Peyer's patch (tissue), 4 donors: ENCODE measurements at regions not wholly inside any gene's neighbourhood (a gene's known extent, or its start where the extent isn't known, plus 50 kb on each side); places are given as distances from the start of the nearest gene placed in this dataset.

Experiments
- POLR2A ChIP-seq, 2 donors: fragments of 450-650 bp; IDR thresholded peaks; one replicate each; pipeline ENCODE4 v1.5.1; 2017; ENCODE audit warnings: antibody characterized with exemption in 2 of 2, mild to moderate bottlenecking in 2 of 2, moderate library complexity in 2 of 2
- TF ChIP-seq, protein P1 (sequence below), 6 experiments: fragments of 450-650 bp in 4 of 6; fragments of 200-600 bp in 2 of 6; sonication (generic) in 1 of 6; IDR thresholded peaks; one replicate each; pipeline ENCODE4 v1.5.1; 2017 to 2019; ENCODE audit warnings: antibody characterized with exemption in 6 of 6, mild to moderate bottlenecking in 3 of 6, moderate library complexity in 1 of 6

- TF ChIP-seq, protein P1, sequence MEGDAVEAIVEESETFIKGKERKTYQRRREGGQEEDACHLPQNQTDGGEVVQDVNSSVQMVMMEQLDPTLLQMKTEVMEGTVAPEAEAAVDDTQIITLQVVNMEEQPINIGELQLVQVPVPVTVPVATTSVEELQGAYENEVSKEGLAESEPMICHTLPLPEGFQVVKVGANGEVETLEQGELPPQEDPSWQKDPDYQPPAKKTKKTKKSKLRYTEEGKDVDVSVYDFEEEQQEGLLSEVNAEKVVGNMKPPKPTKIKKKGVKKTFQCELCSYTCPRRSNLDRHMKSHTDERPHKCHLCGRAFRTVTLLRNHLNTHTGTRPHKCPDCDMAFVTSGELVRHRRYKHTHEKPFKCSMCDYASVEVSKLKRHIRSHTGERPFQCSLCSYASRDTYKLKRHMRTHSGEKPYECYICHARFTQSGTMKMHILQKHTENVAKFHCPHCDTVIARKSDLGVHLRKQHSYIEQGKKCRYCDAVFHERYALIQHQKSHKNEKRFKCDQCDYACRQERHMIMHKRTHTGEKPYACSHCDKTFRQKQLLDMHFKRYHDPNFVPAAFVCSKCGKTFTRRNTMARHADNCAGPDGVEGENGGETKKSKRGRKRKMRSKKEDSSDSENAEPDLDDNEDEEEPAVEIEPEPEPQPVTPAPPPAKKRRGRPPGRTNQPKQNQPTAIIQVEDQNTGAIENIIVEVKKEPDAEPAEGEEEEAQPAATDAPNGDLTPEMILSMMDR (IDR thresholded peaks at IDR 0.05): no peak
- TF ChIP-seq POLR2A (IDR thresholded peaks at IDR 0.05): no peak
Measured at GRCh38 chr7:47685151-47685550, 103.2 kb upstream of the TNS3 start.
